ENCODE measurements at regions not wholly inside any gene's neighbourhood (a gene's known extent, or its start where the extent isn't known, plus 50 kb on each side); places are given as distances from the start of the nearest gene placed in this dataset.

GRCh38 chr6:71157345-71157744 lies 131.3 kb upstream of the OGFRL1 start:
- no peak for TF ChIP-seq POLR2A (IDR thresholded peaks at IDR 0.05)
- TF ChIP-seq CTCF (IDR thresholded peaks at IDR 0.05), result no peak

Data from prostate gland (tissue), 2 donors.